GOT3 (cell line): ENCODE measurements at regions not wholly inside any gene's neighbourhood (a gene's known extent, or its start where the extent isn't known, plus 50 kb on each side); places are given as distances from the start of the nearest gene placed in this dataset.

Experiments used
- DNase-seq: peaks from one replicate; lab custom pipeline; 2025; ENCODE audit warnings: mixed read lengths; lab: John Stamatoyannopoulos, UW

DNA sequence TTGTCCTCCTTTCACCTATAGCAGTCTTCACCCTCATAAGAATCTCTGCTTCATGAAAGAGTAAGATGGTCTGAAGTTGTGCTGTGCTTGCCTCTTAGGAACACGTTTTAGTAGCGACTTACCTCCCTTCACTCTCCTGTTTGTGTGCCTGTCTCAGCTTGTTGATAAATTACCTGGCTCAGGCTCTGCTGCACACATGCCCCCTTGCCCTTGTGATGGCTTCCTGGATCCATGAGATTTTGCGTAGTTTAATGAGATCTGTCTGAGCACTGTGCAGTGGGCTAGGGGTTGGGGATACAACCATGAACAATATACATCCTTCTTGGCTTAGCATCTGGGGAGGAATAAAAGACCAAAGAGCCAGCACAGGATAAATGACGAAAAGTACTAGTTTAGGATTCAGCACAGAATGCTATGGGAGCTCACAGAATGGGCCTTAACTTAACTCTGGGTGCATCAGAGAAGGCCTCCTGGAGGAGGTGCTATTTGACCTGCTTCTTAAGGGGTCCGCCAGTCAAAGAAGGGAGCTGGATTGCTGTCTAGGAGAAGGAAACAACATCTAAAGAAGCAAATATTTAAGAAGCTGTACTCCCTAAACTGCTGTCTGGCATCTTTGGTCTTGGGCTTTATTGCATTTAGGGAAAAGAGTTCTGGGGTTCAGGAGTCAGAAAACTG is 175.7 kb upstream of the PLXNA2 start:
- DNase-seq, result no peak

DNA sequence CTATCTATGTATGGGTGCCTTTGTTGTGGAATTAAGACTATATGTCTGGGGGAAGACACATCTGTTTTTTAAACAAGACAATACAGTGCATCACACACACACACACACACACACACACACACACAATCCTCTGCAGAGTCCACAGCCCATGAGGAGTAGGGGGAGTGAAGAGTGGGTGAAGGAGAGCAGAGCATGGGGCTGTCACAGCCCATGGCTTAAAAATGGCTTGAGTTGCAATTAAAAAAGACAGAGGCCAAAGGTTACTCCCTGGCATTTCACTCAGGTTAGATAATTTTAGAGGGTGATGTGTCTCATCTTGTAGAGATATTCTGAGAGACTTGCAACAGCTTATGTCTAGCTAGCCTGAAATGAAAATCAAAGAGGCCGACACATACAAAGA is 176.5 kb upstream of the PLXNA2 start:
- no peak for DNase-seq

- DNase-seq, result no peak
Measured at GRCh38 chr1:208421486-208421885, 177.3 kb upstream of the PLXNA2 start.

DNA sequence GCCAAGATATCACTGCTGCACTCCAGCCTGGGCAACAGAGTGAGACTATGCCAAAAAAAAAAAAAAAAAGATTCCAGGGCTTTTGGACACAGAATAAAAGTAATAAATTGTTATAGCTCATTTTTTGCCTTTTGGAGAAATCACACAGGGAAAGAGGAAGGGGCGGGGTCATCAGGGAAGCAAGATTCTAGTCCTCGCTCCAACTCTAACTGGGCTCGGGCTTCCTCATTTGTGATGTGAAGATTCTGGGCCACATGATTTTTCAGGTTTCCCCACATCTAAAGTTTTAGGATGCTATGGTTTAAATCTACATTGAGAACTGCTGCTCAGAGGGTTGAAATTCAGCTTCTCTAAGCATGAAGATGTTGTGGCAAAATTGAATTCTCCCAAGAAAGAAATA is 179.3 kb upstream of the PLXNA2 start:
- no peak for DNase-seq

DNA sequence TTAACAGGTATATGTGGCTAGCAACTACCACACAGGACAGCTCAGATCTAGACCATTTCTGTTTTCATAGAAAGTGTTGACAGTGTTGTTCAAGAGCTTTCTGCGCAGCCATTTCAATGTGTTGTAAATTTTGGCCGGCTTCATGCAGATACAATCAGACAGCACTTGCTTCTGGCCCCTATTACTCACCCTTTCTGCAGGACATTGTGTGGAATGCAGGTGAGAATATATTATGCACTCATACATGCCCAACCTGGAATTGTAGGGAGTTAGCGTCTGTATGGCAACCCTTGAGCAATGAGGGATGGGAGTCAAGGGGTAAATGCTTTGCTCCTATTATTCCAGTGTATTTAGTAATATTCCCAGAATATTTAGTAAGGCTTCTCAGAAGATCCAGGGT is 180.9 kb upstream of the PLXNA2 start:
- DNase-seq, result no peak

DNA sequence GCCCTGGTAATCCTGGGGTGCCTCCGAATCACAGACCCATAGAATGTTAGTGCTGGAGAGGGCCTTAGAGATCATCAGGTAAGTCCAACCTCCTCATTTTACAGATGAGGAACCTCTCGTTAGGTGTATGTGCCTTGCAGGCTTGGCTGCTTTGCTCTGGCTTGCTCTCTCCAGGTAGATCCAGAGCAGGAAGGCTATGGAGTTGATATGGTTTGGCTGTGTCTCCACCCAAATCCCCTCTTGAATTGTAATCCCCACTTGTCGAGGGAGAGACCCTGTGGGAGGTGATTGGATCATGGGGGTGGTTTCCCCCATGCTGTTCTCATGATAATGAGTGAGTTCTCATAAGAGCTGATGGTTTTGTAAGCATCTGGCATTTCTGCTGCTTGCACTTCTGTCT is 186.0 kb upstream of the PLXNA2 start:
- no peak for DNase-seq

GRCh38 chr1:208431721-208432120 is 187.5 kb upstream of the PLXNA2 start:
- no peak for DNase-seq

DNA sequence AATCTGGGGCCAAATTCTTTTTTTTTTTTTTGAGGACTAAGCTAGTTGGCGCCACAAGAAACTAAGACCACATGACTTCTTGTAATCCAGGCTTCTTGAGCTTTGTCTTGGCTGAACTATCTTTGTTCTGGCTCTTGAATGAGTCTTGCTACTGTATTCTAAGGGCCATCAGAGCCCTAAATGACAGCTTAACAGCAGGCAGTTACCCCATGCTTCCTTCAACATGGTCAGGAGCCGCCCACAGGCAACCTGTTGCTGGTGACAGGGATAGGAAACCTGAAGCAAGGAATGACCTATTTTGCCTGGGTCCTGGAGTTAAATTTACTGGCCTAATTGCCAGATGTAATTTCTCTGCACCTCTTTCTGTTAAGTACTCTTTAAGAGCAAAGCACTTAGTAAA is 188.2 kb upstream of the PLXNA2 start:
- no peak for DNase-seq

DNA sequence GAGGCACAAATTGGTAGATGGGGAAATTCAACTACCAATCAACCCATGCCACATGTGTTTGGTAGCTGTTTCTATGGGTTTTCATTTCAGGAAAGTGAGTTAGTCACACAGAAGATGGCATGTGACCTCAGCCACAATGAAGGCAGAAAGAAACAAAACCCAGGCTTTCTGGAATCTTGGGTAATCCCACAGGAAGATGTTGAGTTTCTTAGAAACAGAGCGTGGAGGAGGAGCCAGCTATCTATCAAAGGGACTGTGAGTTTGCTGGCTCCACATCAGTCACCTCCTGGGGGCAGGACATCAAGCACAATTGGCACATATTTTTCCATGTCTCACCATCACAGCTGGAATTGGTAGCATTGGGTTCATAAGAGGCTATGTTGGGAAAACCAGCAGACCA is 188.9 kb upstream of the PLXNA2 start:
- DNase-seq, result no peak

DNA sequence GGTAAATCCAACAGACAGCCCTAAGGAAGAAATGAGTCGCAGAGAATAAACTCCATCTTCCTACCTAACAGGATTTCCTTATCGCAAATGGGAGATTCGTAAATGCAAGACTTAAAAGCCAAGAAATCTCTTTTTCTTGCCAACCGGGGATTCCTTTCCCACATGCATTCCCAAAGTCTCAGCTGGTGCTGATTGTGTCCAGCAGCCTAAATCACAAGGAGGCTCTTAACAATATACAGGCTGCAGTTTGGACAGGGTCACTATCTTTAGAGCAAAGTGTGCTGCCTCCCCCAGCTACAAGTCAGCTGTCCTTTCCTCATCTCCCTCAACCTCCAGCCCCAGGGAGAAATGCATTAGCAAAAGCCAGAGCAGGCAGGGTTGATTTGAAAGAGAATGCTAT is 189.8 kb upstream of the PLXNA2 start:
- DNase-seq, result no peak

DNA sequence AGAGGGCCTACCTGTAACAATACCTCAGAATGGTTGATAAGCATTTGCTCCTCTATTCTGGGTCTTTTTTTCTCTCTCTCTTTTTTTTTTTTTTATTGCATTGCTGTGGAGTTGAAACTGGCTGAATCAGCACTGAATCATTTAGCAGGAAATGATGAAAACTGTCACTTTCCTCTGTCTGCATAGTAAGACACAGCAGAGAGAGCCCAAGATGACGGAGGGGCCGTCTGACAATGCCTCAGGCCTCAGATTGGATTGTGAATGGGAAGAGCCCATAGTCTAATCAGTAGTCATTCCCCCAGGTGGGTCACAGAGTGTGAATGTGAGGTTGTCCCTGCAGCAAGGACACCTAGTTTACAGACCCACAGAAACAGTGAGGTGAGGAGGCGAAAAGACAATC is 193.2 kb upstream of the PLXNA2 start:
- DNase-seq, result no peak

DNA sequence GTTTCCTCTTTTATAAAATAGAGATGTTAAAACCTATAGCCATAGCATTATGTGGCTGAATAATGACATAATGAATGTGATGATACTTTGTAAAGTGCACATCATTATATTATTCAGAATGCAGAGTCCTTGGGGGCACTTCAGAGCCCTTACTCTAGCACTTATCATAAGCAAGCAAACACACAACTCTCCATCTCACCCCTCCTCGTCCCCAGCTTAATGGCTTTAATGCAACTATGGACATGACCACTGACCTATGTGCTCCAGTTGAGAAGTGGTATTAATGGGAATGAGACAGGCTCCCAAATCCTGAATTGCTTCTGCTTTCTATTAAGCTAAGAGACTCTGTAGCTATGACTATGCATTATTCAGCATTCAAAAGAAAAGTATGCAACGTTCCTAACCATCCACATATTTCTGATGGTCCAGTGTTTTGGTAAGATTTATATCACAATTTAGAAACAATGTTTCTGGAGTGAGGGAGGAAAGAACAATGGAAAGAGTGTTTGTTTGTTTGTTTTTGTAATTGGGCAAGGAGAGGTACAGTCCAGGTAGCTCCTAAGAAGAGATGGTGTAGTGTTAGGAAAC is 194.0 kb upstream of the PLXNA2 start:
- DNase-seq, result no peak

DNA sequence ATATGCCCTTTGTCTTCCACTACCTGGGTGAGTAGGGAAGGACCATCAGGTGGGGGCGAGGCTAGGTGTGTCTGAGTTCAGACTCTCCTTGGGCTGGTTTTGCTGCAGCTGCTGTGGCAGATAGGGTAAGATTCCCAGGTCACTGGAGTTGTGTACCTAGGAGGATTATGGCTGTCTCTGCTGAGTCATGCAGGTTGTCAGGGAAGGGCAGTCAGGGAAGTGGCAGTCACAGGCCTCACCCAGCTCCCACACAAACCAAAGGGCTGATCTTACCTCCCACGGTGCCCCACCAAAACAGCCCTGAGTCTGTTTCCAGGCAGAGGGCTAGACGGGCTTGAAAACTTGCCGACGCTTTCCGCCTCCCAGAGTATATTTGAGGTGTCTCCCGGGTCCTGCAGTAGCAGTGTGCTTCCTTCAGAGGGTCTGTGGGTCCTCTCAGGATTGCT is 201.6 kb upstream of the PLXNA2 start:
- DNase-seq, result no peak

DNA sequence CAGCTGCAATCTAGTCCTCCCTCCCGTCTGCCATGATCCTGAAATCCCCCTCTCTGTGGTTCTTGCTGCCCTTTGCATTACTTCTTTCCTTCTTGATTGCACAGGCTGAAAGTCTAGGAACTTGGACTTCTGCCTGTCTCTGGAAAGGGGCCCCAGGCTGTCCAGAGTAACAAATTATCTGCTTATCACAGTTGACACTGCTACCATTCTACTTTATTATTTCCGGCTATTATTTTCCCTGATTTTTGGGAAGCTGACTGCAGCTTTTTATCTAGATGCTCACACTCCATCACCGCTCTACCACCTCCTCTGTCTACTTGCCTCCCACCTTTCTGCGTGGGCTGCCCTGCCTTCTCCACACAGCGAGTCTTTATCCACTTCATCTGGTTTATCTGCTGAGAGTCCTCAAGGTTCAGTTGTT is 202.1 kb upstream of the PLXNA2 start:
- DNase-seq, result no peak

GRCh38 chr1:208448425-208448824 is 204.2 kb upstream of the PLXNA2 start:
- DNase-seq, result no peak

DNA sequence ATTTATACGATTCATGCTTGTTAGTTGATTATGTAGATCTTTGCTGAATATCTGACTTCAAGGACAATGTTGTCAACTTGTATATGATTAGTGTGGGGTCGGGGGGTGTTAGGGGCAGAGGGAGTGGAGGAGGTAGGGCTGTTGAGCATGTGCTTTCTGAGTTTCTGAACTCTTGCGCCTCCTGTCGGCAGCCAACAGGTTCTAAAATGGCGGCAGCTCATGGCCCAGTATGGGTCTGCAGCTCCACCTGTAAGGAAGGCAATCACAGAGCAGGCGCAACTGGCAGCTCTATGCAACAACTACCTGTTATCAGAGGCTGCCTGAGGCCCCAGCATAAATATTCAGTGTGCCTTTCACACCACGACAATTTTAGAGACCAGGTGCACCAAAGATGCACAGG is 205.8 kb upstream of the PLXNA2 start:
- no peak for DNase-seq

- no peak for DNase-seq
Measured at GRCh38 chr1:208450958-208451357, 206.8 kb upstream of the PLXNA2 start.

GRCh38 chr1:208455821-208456220 is 211.6 kb upstream of the PLXNA2 start:
- DNase-seq, result no peak

GRCh38 chr1:208456487-208456886 is 212.3 kb upstream of the PLXNA2 start:
- no peak for DNase-seq

DNA sequence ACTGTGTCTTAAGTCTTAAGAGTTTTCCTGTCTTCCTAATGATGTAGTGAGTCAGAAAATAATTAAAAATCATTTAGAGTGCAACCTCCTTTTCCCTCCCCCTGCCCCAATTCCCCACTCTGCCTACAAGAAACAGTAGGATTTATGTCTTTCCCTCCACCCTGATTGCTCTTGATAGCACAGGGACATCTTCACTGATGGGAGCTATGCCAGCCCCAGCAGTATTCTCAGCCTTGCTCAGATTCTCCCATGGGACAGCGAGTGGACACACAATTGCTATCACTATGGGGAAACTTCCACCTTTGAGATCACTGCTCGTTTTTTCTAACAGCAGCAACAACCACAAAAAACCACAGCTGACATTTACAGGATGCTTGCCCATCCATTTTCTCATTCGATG is 216.6 kb upstream of the PLXNA2 start:
- DNase-seq, result no peak

GRCh38 chr1:208461680-208462079 is 217.5 kb upstream of the PLXNA2 start:
- no peak for DNase-seq

DNA sequence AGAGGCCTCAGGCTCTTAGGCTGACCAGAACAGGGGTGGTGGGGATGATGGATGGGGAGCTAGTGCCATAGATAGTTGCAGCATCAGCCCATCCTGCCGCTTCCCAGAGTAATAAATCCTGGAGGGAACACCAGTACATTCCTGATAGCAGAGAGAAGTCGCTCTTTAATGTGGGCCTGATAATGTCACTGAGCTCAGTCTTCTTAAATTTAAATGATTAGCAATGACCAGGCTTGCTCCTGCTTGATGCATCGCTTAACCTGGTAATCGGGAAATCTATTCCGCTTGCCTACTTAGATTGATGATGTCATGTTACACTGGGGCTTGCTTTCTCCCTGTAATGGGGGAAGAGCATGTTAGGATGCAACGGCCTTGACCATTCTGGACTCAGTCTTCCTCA is 218.6 kb upstream of the PLXNA2 start:
- DNase-seq, result no peak

DNA sequence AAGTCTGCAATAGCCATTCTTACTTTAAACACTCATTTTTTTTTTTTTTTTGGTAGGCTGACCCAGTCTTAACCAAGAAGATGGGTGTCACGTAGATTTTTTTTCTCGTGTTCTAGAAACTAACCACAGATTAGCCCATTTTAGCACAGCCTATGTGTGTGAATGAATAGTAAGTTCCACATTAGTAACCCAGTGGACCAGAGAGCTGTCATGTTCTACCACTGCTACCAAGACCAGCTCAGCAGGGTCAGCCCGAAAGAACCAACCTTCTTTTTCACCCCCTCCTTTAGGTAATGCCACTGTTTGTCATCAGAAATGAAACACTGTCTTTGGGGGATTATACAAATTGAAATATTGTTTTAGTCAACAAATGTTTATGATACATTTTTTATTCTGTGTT is 221.1 kb upstream of the PLXNA2 start:
- no peak for DNase-seq
